MCF 10A (cell line): ENCODE measurements at regions not wholly inside any gene's neighbourhood (a gene's known extent, or its start where the extent isn't known, plus 50 kb on each side); places are given as distances from the start of the nearest gene placed in this dataset.

Experiments used
- BruUV-seq: library from RNA; stranded (reverse); fragments of 400-500 nt; replicated peaks from 2 replicates; lab custom pipeline; 2021; lab: Mats Ljungman, UMichigan
- CTCF ChIA-PET: fragments of 300-600 bp; sonication (Branson Sonifier 250); formaldehyde crosslinking; extraction: SDS; loops from one replicate; lab custom pipeline; 2021; ENCODE audit warnings: antibody characterized with exemption, inconsistent platforms; lab: Yijun Ruan, JAX
- POLR2A ChIA-PET: fragments of 300-600, 350-650 bp; sonication (Branson Sonifier 250); formaldehyde crosslinking; extraction: SDS; loops from one replicate; lab custom pipeline; 2020; ENCODE audit warnings: antibody characterized with exemption, inconsistent platforms; lab: Yijun Ruan, JAX
- DNase-seq: peaks from one replicate; pipeline ENCODE4 v3.0.0-alpha.2; 2018; ENCODE audit not compliant: unreplicated experiment
- H3K27ac Mint-ChIP-seq: one replicate; pipeline ENCODE4 v1.8.0; 2022; ENCODE audit warnings: mild to moderate bottlenecking, low read depth, mixed read lengths; ENCODE audit not compliant: unreplicated experiment
- H3K27me3 Mint-ChIP-seq: one replicate; pipeline ENCODE4 v1.8.0; 2022; ENCODE audit warnings: mixed read lengths; ENCODE audit not compliant: insufficient read depth, unreplicated experiment
- H3K36me3 Mint-ChIP-seq: one replicate; pipeline ENCODE4 v1.8.0; 2022; ENCODE audit warnings: mild to moderate bottlenecking, moderate library complexity, mixed read lengths; ENCODE audit not compliant: insufficient read depth, unreplicated experiment
- H3K4me1 Mint-ChIP-seq: one replicate; pipeline ENCODE4 v1.8.0; 2022; ENCODE audit warnings: mixed read lengths; ENCODE audit not compliant: insufficient read depth, unreplicated experiment
- H3K4me3 Mint-ChIP-seq: one replicate; pipeline ENCODE4 v1.8.0; 2022; ENCODE audit warnings: mild to moderate bottlenecking, moderate library complexity, mixed read lengths; ENCODE audit not compliant: unreplicated experiment
- H3K9me3 Mint-ChIP-seq: one replicate; pipeline ENCODE4 v1.8.0; 2022; ENCODE audit warnings: mixed read lengths; ENCODE audit not compliant: unreplicated experiment
- CTCF ChIP-seq: fragments of 200-600 bp; IDR thresholded peaks from one replicate; pipeline ENCODE4 v1.8.0; 2022; ENCODE audit warnings: antibody characterized with exemption, mild to moderate bottlenecking; ENCODE audit not compliant: unreplicated experiment
- intact Hi-C: fragments of 100-400 bp; cut with micrococcal nuclease; formaldehyde crosslinking; loops from 2 replicates; pipeline ENCODE4 v1.14.1; 2022

- Mint-ChIP-seq H3K27ac (no peak overlapping the region), H3K27me3 (no peaks in the 10 kb centered on the region), H3K36me3 (no peaks in the 10 kb centered on the region), H3K9me3 (no peaks in the 10 kb centered on the region), H3K4me1 (peaks cover 5% of the 10 kb centered on the region), H3K4me3 (no peak overlapping the region)
- no peak for TF ChIP-seq CTCF
- DNase-seq = no peak
- CTCF ChIA-PET = interaction anchor here (1.6 kb wide), 1 partner anchor 9 kb away, joined by 4 read pairs; no protein-coding TSS in a partner anchor
- intact Hi-C loops = no loop called here
- POLR2A ChIA-PET = no interaction called here
- no TSS peak for BruUV-seq
Measured at GRCh38 chr1:91585502-91585901, 84.9 kb downstream of the CDC7 start.

- intact Hi-C loops = no loop called here
- Mint-ChIP-seq H3K4me1 (peaks cover 5% of the 10 kb centered on the region), H3K36me3 (no peaks in the 10 kb centered on the region), H3K27me3 (no peaks in the 10 kb centered on the region), H3K9me3 (no peaks in the 10 kb centered on the region), H3K27ac (no peak overlapping the region), H3K4me3 (no peak overlapping the region)
- ChIA-PET CTCF (interaction anchor here (1.6 kb wide), 1 partner anchor 9 kb away, joined by 4 read pairs; no protein-coding TSS in a partner anchor), POLR2A (interaction anchor here (0.7 to 0.9 kb wide), 2 partner anchors 16 to 1374 kb away, joined by 3 read pairs; no protein-coding TSS in a partner anchor)
- no TSS peak for BruUV-seq
- no peak for TF ChIP-seq CTCF
- no peak for DNase-seq
Measured at GRCh38 chr1:91585982-91586381, 85.3 kb downstream of the CDC7 start.

GRCh38 chr1:91589437-91589836 is 88.8 kb downstream of the CDC7 start:
- ChIA-PET CTCF (interaction anchor here (0.6 to 1.5 kb wide), 5 partner anchors 11 to 68 kb away, joined by 3 to 5 read pairs (median 3); no protein-coding TSS in a partner anchor), POLR2A (interaction anchor here (1.6 kb wide), 1 partner anchor 20 kb away, joined by 4 read pairs; no protein-coding TSS in a partner anchor)
- Mint-ChIP-seq H3K4me1 (no peaks in the 10 kb centered on the region), H3K27me3 (no peaks in the 10 kb centered on the region), H3K4me3 (no peak overlapping the region), H3K27ac (no peak overlapping the region), H3K9me3 (no peaks in the 10 kb centered on the region), H3K36me3 (no peaks in the 10 kb centered on the region)
- intact Hi-C loops = no loop called here
- BruUV-seq = no TSS peak
- no peak for DNase-seq
- TF ChIP-seq CTCF = no peak

GRCh38 chr1:91591175-91591974 is 90.7 kb downstream of the CDC7 start:
- Mint-ChIP-seq H3K36me3 (no peaks in the 10 kb centered on the region), H3K9me3 (no peaks in the 10 kb centered on the region), H3K4me1 (no peaks in the 10 kb centered on the region), H3K4me3 (no peak overlapping the region), H3K27ac (no peak overlapping the region), H3K27me3 (no peaks in the 10 kb centered on the region)
- ChIA-PET CTCF (no interaction called here), POLR2A (interaction anchor here (1.6 kb wide), 1 partner anchor 22 kb away, joined by 4 read pairs; no protein-coding TSS in a partner anchor)
- BruUV-seq = no TSS peak
- no peak for DNase-seq
- no peak for TF ChIP-seq CTCF
- intact Hi-C loops = no loop called here
